HG03354 (cell line): ENCODE measurements at regions not wholly inside any gene's neighbourhood (a gene's known extent, or its start where the extent isn't known, plus 50 kb on each side); places are given as distances from the start of the nearest gene placed in this dataset.
"Not testable (repeated sequence)": the region's sequence is repeated elsewhere in the genome, so short reads cannot be mapped to it uniquely, and the experiment has no call there.

ENCODE experiments used
- ATAC-seq: cut with Tn5 transposase; IDR thresholded peaks from one replicate; pipeline ENCODE4 v1.9.1; 2021; ENCODE audit warnings: mild to moderate bottlenecking; ENCODE audit not compliant: unreplicated experiment, poor library complexity, severe bottlenecking

DNA sequence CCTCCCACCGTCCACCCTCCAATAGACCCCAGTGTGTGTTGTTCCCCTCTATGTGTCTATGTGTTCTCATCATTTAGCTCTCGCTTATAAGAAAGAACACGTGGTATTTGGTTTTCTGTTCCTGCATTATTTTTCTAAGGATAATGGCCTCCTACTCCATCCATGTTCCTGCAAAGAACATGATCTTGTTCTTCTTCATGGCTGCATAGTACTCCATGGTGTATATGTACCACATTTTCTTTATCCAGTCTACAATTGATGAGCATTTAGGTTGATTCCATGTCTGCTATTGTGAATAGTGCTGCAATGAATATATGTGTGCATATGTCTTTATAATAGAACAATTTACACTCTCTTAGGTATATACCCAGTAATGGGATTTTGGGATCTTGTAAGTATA lies 219.3 kb downstream of the FAM43A start:
- ATAC-seq, result not testable (repeated sequence)

DNA sequence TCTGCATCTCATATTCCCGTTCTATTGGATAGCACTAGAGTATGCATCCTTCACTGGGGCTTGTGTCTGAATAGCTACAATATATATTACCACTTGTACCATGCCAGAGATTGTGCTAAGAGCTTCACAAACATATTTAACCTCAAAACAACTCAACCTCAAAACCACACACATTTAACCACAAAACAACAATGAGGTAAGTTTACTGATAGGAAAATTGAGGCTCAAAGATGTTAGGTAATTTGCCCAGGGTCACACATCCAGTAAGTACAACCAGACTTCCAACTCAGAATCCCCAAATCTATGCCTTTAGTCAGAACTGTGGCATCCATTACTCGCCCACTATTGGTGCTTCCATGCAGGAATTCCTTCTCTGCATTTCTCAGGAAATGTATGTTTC lies 220.0 kb downstream of the FAM43A start:
- ATAC-seq, result no peak

DNA sequence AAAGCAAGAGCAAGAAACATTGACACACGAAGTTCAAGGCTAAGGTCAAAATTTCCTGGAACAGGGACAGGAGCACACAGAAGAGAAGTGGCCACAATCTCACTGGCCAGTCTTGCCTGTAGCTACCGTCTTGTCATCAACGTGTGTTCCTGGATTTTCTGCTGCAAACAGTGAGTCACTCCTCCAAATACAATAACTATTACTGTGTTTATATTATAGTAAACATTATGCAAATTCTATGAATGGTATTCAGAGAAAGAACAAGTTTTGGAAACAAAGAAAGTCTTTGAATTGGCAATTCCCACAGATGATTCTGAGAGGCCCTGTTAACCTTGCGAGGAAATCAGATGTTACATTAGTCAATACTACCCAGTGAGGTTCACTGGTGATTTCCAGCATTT lies 220.5 kb downstream of the FAM43A start:
- no peak for ATAC-seq

DNA sequence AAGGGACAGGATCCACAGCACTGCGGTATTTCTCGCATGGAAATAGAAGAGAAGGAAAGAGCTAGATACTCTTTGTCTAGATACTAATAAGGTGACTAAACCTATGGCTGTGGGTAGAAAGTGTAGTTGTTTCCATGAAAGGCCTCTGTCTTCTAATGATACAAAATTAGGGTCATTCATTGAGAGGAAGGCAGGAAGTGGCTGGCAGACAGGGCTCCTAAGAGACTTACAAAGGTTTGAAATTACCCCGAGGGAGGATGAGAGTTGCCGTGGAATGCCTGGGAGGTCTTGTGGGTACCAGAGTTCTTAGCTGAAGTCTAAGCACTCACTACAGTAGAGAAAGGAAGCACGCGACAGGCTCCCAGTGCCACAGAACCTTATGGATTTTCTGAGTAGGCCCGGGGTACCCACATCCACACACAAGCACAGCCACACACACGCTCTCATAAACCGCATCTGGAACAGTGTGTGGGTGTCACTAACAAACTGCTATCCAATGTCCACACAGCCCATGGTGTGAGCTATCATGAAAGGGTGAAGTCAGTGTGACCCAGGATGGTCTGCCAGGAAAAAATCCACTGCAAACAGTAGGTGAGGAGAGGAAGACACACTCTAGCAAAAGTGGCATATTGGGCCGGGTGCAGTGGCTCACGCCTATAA lies 221.4 kb downstream of the FAM43A start:
- ATAC-seq, result no peak

DNA sequence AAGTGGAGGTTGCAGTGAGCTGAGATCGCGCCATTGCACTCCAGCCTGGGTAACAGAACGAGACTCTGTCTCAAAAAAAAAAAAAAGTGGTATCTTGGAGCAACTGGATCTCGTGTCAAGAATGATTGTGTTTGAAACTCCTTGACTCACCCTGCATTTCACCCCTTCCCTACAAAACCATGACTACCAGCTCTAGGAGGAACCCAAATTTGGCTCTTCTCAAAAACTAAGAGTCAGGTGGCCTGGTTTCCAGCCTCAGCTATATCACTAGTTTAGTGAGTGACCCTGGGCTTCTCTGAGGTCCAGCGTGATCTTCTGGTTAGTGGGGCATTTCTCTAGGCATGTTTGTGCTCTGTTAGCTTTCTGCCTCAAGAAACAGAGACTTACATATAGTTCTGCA lies 222.1 kb downstream of the FAM43A start:
- ATAC-seq, result no peak

DNA sequence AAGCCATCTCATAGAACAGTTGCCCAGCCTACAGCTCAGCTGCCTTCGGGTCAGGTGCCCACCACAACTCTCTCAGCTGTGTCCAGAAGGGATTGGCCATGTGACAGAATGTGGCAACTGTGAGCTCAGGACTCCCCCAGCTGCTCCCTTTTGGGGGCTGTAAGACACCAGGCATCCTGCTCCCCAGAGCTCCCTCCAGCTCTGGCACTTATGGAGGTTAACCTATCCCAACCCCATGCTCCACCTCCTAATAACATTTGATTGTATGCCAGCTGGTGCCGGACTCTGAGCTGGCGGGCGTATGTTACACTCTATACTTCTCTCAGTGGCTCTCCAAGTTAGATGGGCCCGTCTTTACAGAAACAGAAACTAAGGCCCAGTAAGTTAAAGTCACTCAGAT lies 222.8 kb downstream of the FAM43A start:
- ATAC-seq, result no peak

DNA sequence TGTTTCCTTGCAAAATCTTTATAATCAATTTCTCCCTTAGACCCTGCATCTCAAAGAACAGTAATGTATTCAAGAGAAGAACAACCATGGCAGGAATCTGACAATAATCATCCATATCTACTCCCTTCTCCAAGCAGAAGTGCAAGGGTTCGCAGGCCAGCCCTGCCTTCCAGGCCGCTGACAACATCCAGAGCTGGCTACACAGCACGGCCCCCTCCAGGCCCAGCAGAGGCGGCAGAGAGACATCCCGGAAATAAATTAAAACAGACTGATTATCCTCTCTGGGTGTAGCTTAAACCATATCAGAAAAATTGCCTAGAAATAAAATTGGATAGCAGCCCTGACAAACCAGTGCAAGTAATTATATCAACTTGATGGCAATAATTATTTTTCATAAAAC lies 223.3 kb downstream of the FAM43A start:
- ATAC-seq, result no peak

DNA sequence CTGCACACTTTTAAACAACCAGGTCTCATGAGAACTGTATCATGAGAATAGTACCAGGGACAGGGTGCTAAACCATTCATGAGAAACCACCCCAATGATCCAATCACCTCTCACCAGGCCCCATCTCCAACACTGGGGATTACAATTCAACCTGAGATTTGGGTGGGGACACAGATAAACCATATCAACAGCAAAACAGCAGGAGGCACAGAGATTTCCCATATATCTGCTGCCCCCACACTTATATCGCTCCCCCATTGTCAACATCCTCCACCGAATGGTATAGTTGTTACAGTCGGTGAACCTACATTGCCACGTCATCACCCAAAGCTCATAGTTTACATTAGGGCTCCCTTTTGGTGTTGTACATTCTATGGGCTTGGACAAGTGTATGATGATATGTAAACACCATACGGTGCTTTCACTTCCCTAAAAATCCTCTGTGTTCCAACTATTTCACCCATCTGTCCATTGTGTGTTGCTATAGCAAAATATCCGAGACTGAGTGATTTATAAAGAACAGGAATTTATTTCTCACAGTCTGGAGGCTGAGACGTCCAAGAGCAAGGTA lies 224.8 kb downstream of the FAM43A start:
- ATAC-seq, result no peak

DNA sequence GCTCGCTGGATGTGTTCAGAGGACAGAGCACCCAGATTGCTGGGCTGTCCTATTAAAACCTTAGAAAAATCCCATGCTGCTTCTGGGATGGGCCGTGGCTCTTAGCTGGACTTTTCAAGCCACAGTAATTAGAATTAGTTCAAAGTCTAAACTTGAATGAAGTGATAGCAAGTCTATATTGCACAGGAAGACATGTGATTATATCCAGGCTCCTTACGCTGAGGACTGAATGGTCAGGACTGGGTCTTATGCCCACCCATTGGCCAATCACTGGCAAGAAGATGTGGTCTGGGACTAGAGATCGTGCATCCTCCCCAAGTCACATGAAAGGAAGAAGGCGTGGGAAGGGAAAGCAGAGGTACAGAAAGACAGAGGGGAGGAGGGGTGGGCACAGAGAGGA lies 227.6 kb downstream of the FAM43A start:
- ATAC-seq, result no peak

DNA sequence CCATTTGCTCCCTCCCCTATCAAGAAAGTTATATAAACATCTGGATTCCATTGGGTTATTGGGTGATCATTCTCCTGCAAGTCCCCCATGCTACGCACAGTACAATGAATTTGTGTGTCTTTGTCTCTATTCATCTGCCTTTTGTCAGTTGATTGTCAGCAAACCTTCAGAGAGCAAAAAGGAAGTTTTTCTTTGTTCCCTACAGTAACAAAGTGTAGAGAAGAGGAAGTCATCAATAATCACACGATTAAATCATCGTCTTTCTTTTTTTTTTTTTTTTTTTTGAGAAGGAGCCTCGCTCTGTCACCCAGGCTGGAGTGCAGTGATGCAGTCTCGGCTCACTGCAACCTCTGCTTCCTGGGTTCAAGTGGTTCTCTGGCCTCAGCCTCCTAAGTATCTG lies 239.2 kb downstream of the FAM43A start:
- ATAC-seq, result not testable (repeated sequence)

DNA sequence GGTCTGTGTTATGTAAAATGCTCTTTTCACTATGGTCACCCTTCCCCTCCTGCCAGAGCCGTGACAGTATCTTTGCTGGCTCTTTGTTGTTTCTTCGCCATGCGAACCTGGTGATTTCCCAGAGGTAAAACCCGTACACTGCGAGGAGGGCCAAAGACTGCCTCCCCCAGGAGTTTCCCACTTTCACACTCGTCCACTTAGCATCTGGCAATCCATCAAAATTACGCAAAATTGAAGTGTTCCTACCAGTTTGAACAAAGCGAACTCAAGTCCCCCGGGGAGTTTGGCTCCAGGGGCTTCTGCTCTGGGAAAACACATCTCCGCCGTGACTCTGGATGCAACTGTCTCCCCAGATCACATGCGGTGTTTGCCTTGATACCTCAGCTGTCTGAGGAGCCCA lies 239.9 kb downstream of the FAM43A start:
- ATAC-seq, result no peak

DNA sequence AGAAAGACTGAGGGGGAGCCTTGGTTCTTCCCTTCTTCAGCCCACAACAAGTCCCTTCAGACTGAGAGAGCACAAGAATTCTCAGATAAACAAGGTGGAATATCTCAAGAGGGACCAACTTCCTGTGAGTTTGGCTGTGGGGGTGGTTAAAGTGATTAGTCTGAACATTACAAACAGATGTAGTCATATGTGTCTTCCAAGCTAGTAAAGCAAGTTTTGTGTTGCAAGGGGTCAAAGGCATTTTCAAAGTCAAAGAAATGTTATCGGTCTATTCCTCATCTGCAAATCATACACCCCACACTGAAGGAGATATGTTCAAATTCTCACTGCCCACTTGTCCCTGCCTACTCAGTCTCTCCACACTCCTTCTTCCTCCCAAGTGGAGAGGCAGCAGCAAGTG lies 242.5 kb downstream of the FAM43A start:
- ATAC-seq, result no peak

DNA sequence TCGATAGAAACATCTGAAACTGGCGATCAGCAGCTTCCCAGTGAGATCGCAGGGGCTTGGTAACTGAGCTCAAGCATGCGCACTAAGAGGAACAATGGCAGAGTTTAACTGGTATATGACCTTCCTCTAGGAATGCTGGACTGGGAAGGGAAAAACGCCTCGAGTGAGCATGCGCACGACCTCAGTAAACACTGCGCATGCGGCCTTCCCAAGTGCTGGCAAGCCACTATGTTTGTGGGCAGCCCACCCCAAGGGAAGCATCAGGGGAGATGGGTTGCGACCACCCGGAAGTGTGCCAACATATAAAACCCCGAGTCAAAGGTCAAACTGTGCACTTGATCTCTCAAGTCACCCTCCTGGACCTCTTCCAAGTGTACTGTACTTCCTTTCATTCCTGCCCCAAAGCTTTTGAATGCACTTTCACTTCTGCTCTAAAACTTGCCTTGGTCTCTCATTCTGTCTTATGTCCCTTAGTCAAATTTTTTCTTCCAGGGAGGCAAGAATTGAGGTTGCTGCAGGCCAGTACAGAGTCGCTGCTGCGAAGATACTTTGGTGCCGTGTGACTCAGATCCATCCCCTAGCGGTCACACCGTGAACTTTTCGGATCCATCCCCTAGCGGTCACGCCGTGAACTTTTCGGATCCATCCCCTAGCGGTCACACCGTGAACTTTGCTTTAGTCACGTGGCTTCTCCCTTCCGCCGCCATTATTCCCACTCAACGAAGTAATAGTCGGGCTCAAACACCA lies 243.3 kb downstream of the FAM43A start:
- no peak for ATAC-seq

DNA sequence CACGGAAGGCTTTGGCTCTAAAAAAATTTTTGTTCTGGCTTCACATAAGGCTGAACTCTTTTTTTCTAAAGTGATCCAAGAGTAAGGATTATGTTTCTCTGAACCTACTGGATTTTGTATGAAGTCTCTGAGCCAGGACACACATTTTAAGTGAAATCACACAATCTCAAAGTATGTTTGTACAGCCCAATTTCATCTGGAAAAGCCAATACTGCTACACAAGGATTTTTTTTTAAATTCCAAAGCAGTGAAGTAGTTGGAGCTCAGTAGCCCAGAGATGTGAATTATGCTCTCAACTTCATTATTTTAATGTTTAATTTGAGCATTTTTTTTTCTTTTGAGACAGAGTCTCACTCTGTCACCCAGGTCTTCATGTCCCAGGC lies 243.9 kb downstream of the FAM43A start:
- ATAC-seq, result no peak

DNA sequence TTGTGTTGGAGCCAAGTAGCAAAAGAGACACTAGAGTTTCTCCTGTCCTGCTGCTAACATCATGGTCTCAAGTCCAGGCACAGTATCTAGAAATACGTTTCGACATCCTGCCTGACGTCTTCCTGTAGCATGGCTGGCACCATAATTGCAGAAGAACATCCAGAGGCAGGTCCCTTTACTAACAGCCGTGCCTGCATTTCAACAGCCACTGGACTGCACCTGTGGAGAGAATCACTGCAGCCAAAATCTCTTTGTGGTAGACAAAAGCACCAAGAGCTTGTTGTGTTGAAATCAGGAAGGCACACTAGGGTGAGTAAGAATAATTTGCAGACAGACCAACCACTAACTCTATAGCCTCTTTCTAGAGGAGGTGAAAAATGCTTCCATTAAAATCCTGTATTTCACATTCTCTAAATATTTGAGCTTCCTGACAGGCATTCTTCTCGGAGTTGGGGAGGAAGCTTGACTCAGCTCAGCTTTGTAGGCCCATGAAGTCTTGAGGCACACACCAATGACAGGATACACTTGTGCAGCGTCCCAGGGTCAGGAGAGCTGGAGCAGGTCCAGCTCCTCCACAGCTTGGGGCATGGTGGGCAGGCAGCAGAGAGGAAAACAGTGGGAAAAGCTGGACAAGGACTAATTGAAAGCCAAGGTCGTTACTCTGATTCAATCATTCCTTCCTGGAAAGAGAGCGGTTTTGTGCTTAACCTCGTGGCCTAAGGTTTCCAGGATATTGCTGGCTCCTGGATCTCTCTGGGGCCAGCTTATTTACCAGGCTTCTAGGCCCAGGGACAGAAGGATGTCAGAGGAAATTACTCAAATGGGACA lies 244.9 kb downstream of the FAM43A start:
- ATAC-seq, result no peak

DNA sequence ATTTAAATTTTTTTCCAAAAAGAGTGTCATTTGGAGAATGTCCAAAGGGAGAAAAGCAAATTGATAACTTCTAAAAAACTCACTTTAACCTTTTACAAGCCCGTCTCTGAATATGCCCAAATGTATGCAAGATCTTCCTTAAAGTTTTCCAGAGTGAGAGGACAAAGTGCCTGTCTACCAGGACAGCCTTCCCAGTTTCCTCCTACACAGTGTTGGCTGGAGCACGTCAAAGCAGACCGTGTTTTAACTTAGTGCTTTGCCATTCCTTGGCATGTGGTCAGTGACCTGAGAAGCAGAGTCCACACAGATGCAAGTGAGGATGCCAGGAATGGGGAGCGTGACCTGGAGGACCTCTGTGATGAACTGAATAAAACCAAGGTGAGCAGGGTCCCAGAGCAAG lies 245.7 kb downstream of the FAM43A start:
- no peak for ATAC-seq

DNA sequence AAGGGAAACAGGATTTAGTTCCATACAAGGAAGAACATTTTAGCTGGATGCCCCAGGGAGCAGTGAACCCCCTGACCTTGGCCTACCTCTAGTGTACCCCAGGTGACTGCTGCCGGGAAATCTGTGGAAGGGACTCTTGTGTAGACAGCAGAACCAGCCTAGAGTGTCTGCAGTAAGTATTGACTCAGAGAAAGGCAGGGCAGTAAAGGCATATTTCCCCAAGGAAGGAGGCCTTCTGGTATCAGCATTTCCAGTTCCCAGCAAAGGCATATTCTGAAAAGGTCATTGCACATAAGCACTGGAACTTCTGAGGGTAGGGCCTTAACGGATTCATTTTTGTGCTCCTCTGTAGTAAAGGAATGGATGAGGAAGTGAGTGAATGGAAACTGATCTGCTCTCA lies 246.2 kb downstream of the FAM43A start:
- no peak for ATAC-seq

DNA sequence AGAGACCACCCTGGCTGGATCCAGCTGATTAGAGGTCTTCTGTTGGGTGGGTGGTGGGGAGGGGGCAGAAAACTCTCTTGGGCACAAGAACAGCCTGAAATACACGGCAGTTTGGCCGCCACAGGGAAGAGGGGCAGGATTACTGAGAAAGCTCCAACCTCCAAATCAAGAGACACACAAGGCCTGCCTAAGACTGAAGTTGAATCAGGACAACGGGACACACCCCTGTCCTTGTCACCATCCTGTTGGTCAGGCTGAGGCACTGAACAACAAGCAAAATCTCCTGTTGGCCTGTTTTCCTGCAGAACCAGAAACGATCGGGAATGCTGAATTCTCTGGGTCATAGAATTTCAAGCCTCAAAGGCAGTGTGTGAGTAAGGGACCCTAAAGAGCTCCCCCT lies 247.8 kb downstream of the FAM43A start:
- ATAC-seq, result no peak

DNA sequence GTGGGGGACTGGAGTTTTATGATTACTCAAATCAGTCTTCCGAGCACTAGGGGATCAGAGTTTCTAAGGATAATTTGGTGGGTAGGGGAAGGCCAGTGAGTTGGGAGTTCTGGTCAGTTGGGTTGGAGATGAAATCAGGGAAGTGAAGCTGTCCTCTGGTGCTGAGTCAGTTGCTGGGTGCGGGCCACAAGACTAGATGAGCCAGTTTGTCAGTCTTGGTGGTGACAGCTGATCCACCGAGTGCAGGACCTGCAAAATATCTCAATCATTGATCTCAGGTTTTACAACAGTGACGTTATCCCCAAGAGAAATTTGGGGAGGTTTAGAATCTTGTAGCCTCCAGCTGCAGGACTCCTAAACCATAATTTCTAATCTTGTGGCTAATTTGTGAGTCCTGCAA lies 249.4 kb downstream of the FAM43A start:
- ATAC-seq, result no peak

DNA sequence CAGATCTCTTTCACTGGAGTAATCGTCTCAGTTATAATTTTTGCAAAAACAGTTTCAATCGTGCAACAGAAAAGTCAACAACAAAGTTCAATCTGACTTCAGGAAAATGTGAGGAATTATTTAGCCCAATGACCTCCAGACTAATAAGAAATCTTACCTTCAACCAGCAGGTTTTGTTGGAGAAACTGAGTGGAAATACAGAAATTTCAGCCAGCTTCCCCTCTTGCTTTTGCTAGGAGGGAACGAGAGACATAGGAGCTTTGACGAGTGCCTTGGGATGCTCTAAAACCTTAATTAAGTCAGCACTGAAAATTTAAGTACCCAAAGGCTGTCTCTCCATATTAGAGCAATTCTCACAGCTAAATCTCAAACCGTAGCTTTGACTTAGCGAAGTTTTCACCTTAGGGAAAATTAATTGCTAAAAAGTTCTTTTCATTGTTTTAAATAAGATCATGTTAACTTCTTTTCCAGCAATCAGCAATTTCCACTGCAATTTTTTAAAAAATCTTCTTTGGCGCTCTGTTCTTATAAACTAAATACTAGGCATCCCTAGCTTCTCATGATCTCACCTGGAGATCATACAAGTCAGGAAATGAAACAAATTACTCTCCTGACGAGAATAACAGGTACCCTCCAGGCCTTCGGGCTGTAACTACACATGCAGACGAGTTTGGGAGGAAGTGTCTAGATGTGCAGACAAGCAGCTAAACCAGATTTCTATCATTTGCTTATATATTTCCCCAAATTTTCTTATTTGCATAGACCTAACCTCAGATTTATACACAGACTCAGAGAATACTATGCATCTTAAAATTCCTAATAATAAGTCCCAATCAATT lies 250.2 kb downstream of the FAM43A start:
- ATAC-seq, result no peak
